ENCODE measurements at regions not wholly inside any gene's neighbourhood (a gene's known extent, or its start where the extent isn't known, plus 50 kb on each side); places are given as distances from the start of the nearest gene placed in this dataset.

DNA sequence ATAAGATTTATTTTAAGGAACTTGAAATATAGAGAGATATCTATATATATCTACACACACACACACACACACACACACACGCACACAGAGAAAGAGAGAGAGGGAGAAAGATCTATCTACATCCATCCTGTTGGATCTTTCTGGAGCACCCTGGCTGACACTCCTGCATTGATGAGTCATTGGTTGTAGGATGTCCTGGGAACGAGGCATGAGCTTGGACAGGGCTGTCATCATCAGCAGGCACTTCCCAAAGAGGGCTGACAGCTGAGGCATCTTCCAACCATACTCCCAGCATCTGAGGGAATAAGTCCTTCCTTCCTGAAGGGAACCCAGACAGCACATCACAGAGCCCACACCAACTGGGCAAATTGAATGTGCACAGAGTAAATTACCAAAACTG, 99.1 kb upstream of the ERG start:
- Histone ChIP-seq H3K9me3 (ENCODE audit: control insufficient read depth in 4 of 4, low read length in 3 of 4) (peaks cover 0 to 2% (median 0%) of the 10 kb centered on the region in 4 donors), H3K27ac (ENCODE audit: low read depth in 1 of 2, low read length in 2 of 2) (no peak overlapping the region), H3K4me1 (ENCODE audit: control insufficient read depth in 4 of 4, insufficient read depth in 4 of 4, low read length in 3 of 4) (no peaks in the 10 kb centered on the region), H3K27me3 (ENCODE audit: control insufficient read depth in 4 of 4, insufficient read depth in 4 of 4, low read length in 3 of 4) (peaks cover 0 to 8% (median 1%) of the 10 kb centered on the region in 4 donors), H3K36me3 (ENCODE audit: control insufficient read depth in 4 of 4, insufficient read depth in 3 of 4, low read depth in 1 of 4, low read length in 3 of 4) (no peaks in the 10 kb centered on the region), H3K9ac (ENCODE audit: low read depth in 1 of 2, low read length in 2 of 2) (no peak overlapping the region), H3K4me3 (ENCODE audit: low read depth in 1 of 3, low read length in 3 of 3) (no peak overlapping the region)
- 44% methylated on average over 2 of the region's 2 CpGs for whole genome bisulfite sequencing
- TF ChIP-seq, protein P1, sequence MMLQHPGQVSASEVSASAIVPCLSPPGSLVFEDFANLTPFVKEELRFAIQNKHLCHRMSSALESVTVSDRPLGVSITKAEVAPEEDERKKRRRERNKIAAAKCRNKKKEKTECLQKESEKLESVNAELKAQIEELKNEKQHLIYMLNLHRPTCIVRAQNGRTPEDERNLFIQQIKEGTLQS (IDR thresholded peaks at IDR 0.05): no peak
- TF ChIP-seq, protein P2, sequence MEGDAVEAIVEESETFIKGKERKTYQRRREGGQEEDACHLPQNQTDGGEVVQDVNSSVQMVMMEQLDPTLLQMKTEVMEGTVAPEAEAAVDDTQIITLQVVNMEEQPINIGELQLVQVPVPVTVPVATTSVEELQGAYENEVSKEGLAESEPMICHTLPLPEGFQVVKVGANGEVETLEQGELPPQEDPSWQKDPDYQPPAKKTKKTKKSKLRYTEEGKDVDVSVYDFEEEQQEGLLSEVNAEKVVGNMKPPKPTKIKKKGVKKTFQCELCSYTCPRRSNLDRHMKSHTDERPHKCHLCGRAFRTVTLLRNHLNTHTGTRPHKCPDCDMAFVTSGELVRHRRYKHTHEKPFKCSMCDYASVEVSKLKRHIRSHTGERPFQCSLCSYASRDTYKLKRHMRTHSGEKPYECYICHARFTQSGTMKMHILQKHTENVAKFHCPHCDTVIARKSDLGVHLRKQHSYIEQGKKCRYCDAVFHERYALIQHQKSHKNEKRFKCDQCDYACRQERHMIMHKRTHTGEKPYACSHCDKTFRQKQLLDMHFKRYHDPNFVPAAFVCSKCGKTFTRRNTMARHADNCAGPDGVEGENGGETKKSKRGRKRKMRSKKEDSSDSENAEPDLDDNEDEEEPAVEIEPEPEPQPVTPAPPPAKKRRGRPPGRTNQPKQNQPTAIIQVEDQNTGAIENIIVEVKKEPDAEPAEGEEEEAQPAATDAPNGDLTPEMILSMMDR (IDR thresholded peaks at IDR 0.05; ENCODE audit: low read depth, low read length, missing input control): no peak
- TF ChIP-seq TAF1 (conservative IDR thresholded peaks at IDR 0.05) (no peak), NR2F2 (IDR thresholded peaks at IDR 0.05) (no peak), HNF4G (IDR thresholded peaks at IDR 0.05) (no peak), YY1 (IDR thresholded peaks at IDR 0.05) (no peak), FOXA2 (IDR thresholded peaks at IDR 0.05) (no peak), SP1 (IDR thresholded peaks at IDR 0.05) (no peak), EGR1 (IDR thresholded peaks at IDR 0.05; ENCODE audit: low read depth in 2 of 2) (no peak), FOXA1 (IDR thresholded peaks at IDR 0.05) (no peak)
- TF ChIP-seq, protein P3, sequence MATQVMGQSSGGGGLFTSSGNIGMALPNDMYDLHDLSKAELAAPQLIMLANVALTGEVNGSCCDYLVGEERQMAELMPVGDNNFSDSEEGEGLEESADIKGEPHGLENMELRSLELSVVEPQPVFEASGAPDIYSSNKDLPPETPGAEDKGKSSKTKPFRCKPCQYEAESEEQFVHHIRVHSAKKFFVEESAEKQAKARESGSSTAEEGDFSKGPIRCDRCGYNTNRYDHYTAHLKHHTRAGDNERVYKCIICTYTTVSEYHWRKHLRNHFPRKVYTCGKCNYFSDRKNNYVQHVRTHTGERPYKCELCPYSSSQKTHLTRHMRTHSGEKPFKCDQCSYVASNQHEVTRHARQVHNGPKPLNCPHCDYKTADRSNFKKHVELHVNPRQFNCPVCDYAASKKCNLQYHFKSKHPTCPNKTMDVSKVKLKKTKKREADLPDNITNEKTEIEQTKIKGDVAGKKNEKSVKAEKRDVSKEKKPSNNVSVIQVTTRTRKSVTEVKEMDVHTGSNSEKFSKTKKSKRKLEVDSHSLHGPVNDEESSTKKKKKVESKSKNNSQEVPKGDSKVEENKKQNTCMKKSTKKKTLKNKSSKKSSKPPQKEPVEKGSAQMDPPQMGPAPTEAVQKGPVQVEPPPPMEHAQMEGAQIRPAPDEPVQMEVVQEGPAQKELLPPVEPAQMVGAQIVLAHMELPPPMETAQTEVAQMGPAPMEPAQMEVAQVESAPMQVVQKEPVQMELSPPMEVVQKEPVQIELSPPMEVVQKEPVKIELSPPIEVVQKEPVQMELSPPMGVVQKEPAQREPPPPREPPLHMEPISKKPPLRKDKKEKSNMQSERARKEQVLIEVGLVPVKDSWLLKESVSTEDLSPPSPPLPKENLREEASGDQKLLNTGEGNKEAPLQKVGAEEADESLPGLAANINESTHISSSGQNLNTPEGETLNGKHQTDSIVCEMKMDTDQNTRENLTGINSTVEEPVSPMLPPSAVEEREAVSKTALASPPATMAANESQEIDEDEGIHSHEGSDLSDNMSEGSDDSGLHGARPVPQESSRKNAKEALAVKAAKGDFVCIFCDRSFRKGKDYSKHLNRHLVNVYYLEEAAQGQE (IDR thresholded peaks at IDR 0.05): no peak
- no peak for DNase-seq (ENCODE audit: low spot score)

DNA sequence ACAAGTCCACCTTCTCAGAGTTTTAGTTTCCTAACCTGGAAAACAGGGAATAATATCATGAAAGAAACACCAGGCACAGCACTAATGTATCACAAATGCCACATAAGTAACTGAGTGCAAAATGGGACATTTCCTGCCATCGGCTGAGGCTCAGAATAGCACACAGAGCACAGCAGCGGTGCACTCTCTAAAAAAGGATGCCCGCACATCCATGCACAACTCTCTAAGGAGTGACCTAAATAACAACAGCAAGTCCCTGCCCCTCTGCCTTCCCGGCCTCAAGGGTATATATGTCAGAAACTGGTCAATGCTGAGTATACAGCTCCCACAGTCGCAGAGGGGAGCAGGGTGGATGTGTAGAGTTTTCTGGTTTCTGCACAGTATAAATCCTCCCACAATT, 100.1 kb upstream of the ERG start:
- TF ChIP-seq, protein P4, sequence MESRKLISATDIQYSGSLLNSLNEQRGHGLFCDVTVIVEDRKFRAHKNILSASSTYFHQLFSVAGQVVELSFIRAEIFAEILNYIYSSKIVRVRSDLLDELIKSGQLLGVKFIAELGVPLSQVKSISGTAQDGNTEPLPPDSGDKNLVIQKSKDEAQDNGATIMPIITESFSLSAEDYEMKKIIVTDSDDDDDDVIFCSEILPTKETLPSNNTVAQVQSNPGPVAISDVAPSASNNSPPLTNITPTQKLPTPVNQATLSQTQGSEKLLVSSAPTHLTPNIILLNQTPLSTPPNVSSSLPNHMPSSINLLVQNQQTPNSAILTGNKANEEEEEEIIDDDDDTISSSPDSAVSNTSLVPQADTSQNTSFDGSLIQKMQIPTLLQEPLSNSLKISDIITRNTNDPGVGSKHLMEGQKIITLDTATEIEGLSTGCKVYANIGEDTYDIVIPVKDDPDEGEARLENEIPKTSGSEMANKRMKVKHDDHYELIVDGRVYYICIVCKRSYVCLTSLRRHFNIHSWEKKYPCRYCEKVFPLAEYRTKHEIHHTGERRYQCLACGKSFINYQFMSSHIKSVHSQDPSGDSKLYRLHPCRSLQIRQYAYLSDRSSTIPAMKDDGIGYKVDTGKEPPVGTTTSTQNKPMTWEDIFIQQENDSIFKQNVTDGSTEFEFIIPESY (IDR thresholded peaks at IDR 0.05): no peak
- TF ChIP-seq, protein P1 (IDR thresholded peaks at IDR 0.05): no peak
- TF ChIP-seq NR2F2 (IDR thresholded peaks at IDR 0.05): no peak
- TF ChIP-seq FOXA1 (IDR thresholded peaks at IDR 0.05): no peak
- no peak for TF ChIP-seq EGR1 (IDR thresholded peaks at IDR 0.05; ENCODE audit: low read depth in 2 of 2)
- no peak for TF ChIP-seq FOXA2 (IDR thresholded peaks at IDR 0.05)
- TF ChIP-seq YY1 (IDR thresholded peaks at IDR 0.05): no peak
- TF ChIP-seq JUND (IDR thresholded peaks at IDR 0.05): no peak
- TF ChIP-seq HNF4A (conservative IDR thresholded peaks at IDR 0.05): no peak
- TF ChIP-seq SP1 (IDR thresholded peaks at IDR 0.05): no peak
- Histone ChIP-seq H3K9me3 (ENCODE audit: control insufficient read depth in 4 of 4, low read length in 3 of 4) (peaks cover 0 to 2% (median 0%) of the 10 kb centered on the region in 4 donors), H3K27ac (ENCODE audit: low read depth in 1 of 2, low read length in 2 of 2) (no peak overlapping the region), H3K4me3 (ENCODE audit: low read depth in 1 of 3, low read length in 3 of 3) (no peak overlapping the region), H3K9ac (ENCODE audit: low read depth in 1 of 2, low read length in 2 of 2) (no peak overlapping the region), H3K27me3 (ENCODE audit: control insufficient read depth in 4 of 4, insufficient read depth in 4 of 4, low read length in 3 of 4) (peaks cover 0 to 12% (median 1%) of the 10 kb centered on the region in 4 donors), H3K4me1 (ENCODE audit: control insufficient read depth in 4 of 4, insufficient read depth in 4 of 4, low read length in 3 of 4) (no peaks in the 10 kb centered on the region), H3K36me3 (ENCODE audit: control insufficient read depth in 4 of 4, insufficient read depth in 3 of 4, low read depth in 1 of 4, low read length in 3 of 4) (no peaks in the 10 kb centered on the region)
- DNase-seq (ENCODE audit: low spot score): no peak
- WGBS: 76% methylated on average over 5 of the region's 5 CpGs

Data from liver (tissue), 8 donors.